ENCODE measurements at regions not wholly inside any gene's neighbourhood (a gene's known extent, or its start where the extent isn't known, plus 50 kb on each side); places are given as distances from the start of the nearest gene placed in this dataset.

- H2BK12ac ChIP-seq (ENCODE audit: low read length), result no peak overlapping the region
- WGBS, 2 donors (ENCODE audit: extremely low coverage in 2 of 2, insufficient read length in 2 of 2, insufficient replicate concordance in 1 of 2), result no CpG with 5 or more reads among the region's 2 CpGs
- H3K27me3 ChIP-seq (ENCODE audit: control insufficient read depth in 3 of 3, insufficient read depth in 3 of 3, low read depth in 1 of 3, low read length in 3 of 3), result no peaks in the 10 kb centered on the region
These were observed 427.4 kb upstream of the JAG1 start for GRCh38 chr20:11101243-11101642.

GRCh38 chr20:11101696-11102095 lies 427.9 kb upstream of the JAG1 start:
- H3K4ac ChIP-seq (ENCODE audit: low read length), result no peak overlapping the region
- WGBS, 2 donors (ENCODE audit: extremely low coverage in 2 of 2, insufficient read length in 2 of 2, insufficient replicate concordance in 1 of 2), result no CpG with 5 or more reads among the region's 7 CpGs
- no peaks in the 10 kb centered on the region for H3K79me1 ChIP-seq (ENCODE audit: low read depth, low read length)
- no peak overlapping the region for H4K8ac ChIP-seq (ENCODE audit: low read depth, low read length)
- H2BK5ac ChIP-seq (ENCODE audit: low read length), result no peak overlapping the region
- H2BK12ac ChIP-seq (ENCODE audit: low read length), result no peak overlapping the region
- no peak overlapping the region for H3K18ac ChIP-seq (ENCODE audit: low read length)
- H3K4me3 ChIP-seq (ENCODE audit: low read length in 2 of 2), result no peak overlapping the region
- no peaks in the 10 kb centered on the region for H3K36me3 ChIP-seq (replicated peaks in 1 of 2; ENCODE audit: control insufficient read depth in 2 of 2, insufficient read depth in 2 of 2, low read length in 2 of 2)
- H3K23ac ChIP-seq (ENCODE audit: low read depth, low read length, poor library complexity), result no peak overlapping the region
- no peaks in the 10 kb centered on the region for H3K4me1 ChIP-seq (ENCODE audit: control insufficient read depth in 2 of 2, insufficient read depth in 1 of 2, low read depth in 1 of 2, low read length in 2 of 2)
- no peak overlapping the region for H2AK5ac ChIP-seq (ENCODE audit: low read depth, low read length)
- no peak overlapping the region for H2BK120ac ChIP-seq (ENCODE audit: low read depth, low read length)
- no peak overlapping the region for H4K91ac ChIP-seq (ENCODE audit: low read depth, low read length, poor library complexity)
- H3K27me3 ChIP-seq (ENCODE audit: control insufficient read depth in 3 of 3, insufficient read depth in 3 of 3, low read depth in 1 of 3, low read length in 3 of 3), result no peaks in the 10 kb centered on the region
- no peaks in the 10 kb centered on the region for H3K9me3 ChIP-seq (replicated peaks in 1 of 2; ENCODE audit: control insufficient read depth in 2 of 2, insufficient read depth in 1 of 2, low read depth in 1 of 2, low read length in 2 of 2)
- H3K14ac ChIP-seq (ENCODE audit: low read length), result no peak overlapping the region
- H3K27ac ChIP-seq (replicated peaks; ENCODE audit: low read length), result no peak overlapping the region
- no peak overlapping the region for H3K9ac ChIP-seq (ENCODE audit: low read depth, low read length, poor library complexity)
- no peak overlapping the region for H3K4me2 ChIP-seq (ENCODE audit: insufficient read depth, low read length, poor library complexity, severe bottlenecking)
- H2BK15ac ChIP-seq (ENCODE audit: low read length), result no peak overlapping the region
- no peak for DNase-seq (ENCODE audit: low spot score)
- H2AFZ ChIP-seq (ENCODE audit: low read length), result no peak overlapping the region

More at GRCh38 chr20:11101243-11101642, 427.4 kb upstream of the JAG1 start:
- H3K4me3 ChIP-seq (ENCODE audit: low read length in 2 of 2), result no peak overlapping the region
- no peak overlapping the region for H4K91ac ChIP-seq (ENCODE audit: low read depth, low read length, poor library complexity)
- H3K27ac ChIP-seq (replicated peaks; ENCODE audit: low read length), result no peak overlapping the region
- no peak overlapping the region for H2BK120ac ChIP-seq (ENCODE audit: low read depth, low read length)
- no peak for DNase-seq (ENCODE audit: low spot score)
- H2AFZ ChIP-seq (ENCODE audit: low read length), result no peak overlapping the region
- no peak overlapping the region for H3K23ac ChIP-seq (ENCODE audit: low read depth, low read length, poor library complexity)
- no peak overlapping the region for H2BK5ac ChIP-seq (ENCODE audit: low read length)
- no peak overlapping the region for H3K4me2 ChIP-seq (ENCODE audit: insufficient read depth, low read length, poor library complexity, severe bottlenecking)
- no peak overlapping the region for H2BK15ac ChIP-seq (ENCODE audit: low read length)
- no peaks in the 10 kb centered on the region for H3K4me1 ChIP-seq (ENCODE audit: control insufficient read depth in 2 of 2, insufficient read depth in 1 of 2, low read depth in 1 of 2, low read length in 2 of 2)
- no peaks in the 10 kb centered on the region for H3K36me3 ChIP-seq (replicated peaks in 1 of 2; ENCODE audit: control insufficient read depth in 2 of 2, insufficient read depth in 2 of 2, low read length in 2 of 2)
- H3K18ac ChIP-seq (ENCODE audit: low read length), result no peak overlapping the region
- H3K14ac ChIP-seq (ENCODE audit: low read length), result no peak overlapping the region
- H3K79me1 ChIP-seq (ENCODE audit: low read depth, low read length), result no peaks in the 10 kb centered on the region
- no peak overlapping the region for H2AK5ac ChIP-seq (ENCODE audit: low read depth, low read length)
- no peak overlapping the region for H3K9ac ChIP-seq (ENCODE audit: low read depth, low read length, poor library complexity)
- H4K8ac ChIP-seq (ENCODE audit: low read depth, low read length), result no peak overlapping the region
- H3K9me3 ChIP-seq (replicated peaks in 1 of 2; ENCODE audit: control insufficient read depth in 2 of 2, insufficient read depth in 1 of 2, low read depth in 1 of 2, low read length in 2 of 2), result no peaks in the 10 kb centered on the region
- H3K4ac ChIP-seq (ENCODE audit: low read length), result no peak overlapping the region

DNA sequence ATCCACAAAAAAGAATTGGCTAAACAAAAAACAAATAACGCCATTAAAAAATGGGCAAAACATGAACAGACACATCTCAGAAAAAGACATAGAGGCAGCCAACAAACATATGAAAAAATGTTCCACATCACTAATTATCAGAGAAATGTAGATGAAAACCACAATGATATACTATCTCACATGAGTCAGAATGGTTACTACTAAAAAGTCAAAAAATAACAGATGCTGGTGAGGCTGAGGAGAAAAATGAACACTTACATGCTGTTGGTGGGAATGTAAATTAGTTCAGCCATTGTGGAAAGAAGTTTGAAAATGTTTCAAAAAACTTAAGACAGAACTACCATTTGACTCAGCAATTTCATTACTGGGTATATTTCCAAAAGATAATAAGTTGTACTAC lies 430.1 kb upstream of the JAG1 start:
- no CpG with 5 or more reads among the region's 1 CpG for WGBS, 2 donors (ENCODE audit: extremely low coverage in 2 of 2, insufficient read length in 2 of 2, insufficient replicate concordance in 1 of 2)
- no peak overlapping the region for H2AK5ac ChIP-seq (ENCODE audit: low read depth, low read length)
- H3K9ac ChIP-seq (ENCODE audit: low read depth, low read length, poor library complexity), result no peak overlapping the region
- no peaks in the 10 kb centered on the region for H3K36me3 ChIP-seq (replicated peaks in 1 of 2; ENCODE audit: control insufficient read depth in 2 of 2, insufficient read depth in 2 of 2, low read length in 2 of 2)
- peaks cover 0 to 3% of the 10 kb centered on the region in 2 donors for H3K4me1 ChIP-seq (ENCODE audit: control insufficient read depth in 2 of 2, insufficient read depth in 1 of 2, low read depth in 1 of 2, low read length in 2 of 2)
- no peak overlapping the region for H4K91ac ChIP-seq (ENCODE audit: low read depth, low read length, poor library complexity)
- no peak overlapping the region for H3K4me3 ChIP-seq (ENCODE audit: low read length in 2 of 2)
- H2BK15ac ChIP-seq (ENCODE audit: low read length), result no peak overlapping the region
- no peak overlapping the region for H2AFZ ChIP-seq (ENCODE audit: low read length)
- no peaks in the 10 kb centered on the region for H3K27me3 ChIP-seq (ENCODE audit: control insufficient read depth in 3 of 3, insufficient read depth in 3 of 3, low read depth in 1 of 3, low read length in 3 of 3)
- no peak overlapping the region for H3K4me2 ChIP-seq (ENCODE audit: insufficient read depth, low read length, poor library complexity, severe bottlenecking)
- no peak overlapping the region for H3K27ac ChIP-seq (replicated peaks; ENCODE audit: low read length)
- H2BK5ac ChIP-seq (ENCODE audit: low read length), result no peak overlapping the region
- H3K79me1 ChIP-seq (ENCODE audit: low read depth, low read length), result no peaks in the 10 kb centered on the region
- no peak overlapping the region for H3K4ac ChIP-seq (ENCODE audit: low read length)
- H3K9me3 ChIP-seq (replicated peaks in 1 of 2; ENCODE audit: control insufficient read depth in 2 of 2, insufficient read depth in 1 of 2, low read depth in 1 of 2, low read length in 2 of 2), result no peaks in the 10 kb centered on the region
- no peak overlapping the region for H2BK12ac ChIP-seq (ENCODE audit: low read length)
- H3K14ac ChIP-seq (ENCODE audit: low read length), result no peak overlapping the region
- DNase-seq (ENCODE audit: low spot score), result no peak
- no peak overlapping the region for H3K18ac ChIP-seq (ENCODE audit: low read length)
- no peak overlapping the region for H4K8ac ChIP-seq (ENCODE audit: low read depth, low read length)
- H3K23ac ChIP-seq (ENCODE audit: low read depth, low read length, poor library complexity), result no peak overlapping the region
- no peak overlapping the region for H2BK120ac ChIP-seq (ENCODE audit: low read depth, low read length)

GRCh38 chr20:11108102-11108810 lies 434.5 kb upstream of the JAG1 start:
- Histone ChIP-seq H3K9me3 (replicated peaks in 1 of 2; ENCODE audit: control insufficient read depth in 2 of 2, insufficient read depth in 1 of 2, low read depth in 1 of 2, low read length in 2 of 2) (no peaks in the 10 kb centered on the region), H3K27me3 (ENCODE audit: control insufficient read depth in 3 of 3, insufficient read depth in 3 of 3, low read depth in 1 of 3, low read length in 3 of 3) (no peaks in the 10 kb centered on the region), H3K4me3 (ENCODE audit: low read length in 2 of 2) (no peak overlapping the region), H3K18ac (ENCODE audit: low read length) (no peak overlapping the region), H2BK120ac (ENCODE audit: low read depth, low read length) (no peak overlapping the region), H2BK5ac (ENCODE audit: low read length) (no peak overlapping the region), H3K23ac (ENCODE audit: low read depth, low read length, poor library complexity) (no peak overlapping the region), H2AK5ac (ENCODE audit: low read depth, low read length) (no peak overlapping the region), H2AFZ (ENCODE audit: low read length) (peak overlapping the region; percentile 28), H3K27ac (replicated peaks; ENCODE audit: low read length) (no peak overlapping the region), H3K9ac (ENCODE audit: low read depth, low read length, poor library complexity) (no peak overlapping the region), H2BK15ac (ENCODE audit: low read length) (no peak overlapping the region), H3K79me1 (ENCODE audit: low read depth, low read length) (no peaks in the 10 kb centered on the region), H3K4me2 (ENCODE audit: insufficient read depth, low read length, poor library complexity, severe bottlenecking) (no peak overlapping the region), H3K4me1 (ENCODE audit: control insufficient read depth in 2 of 2, insufficient read depth in 1 of 2, low read depth in 1 of 2, low read length in 2 of 2) (peaks cover 0 to 3% of the 10 kb centered on the region in 2 donors), H3K4ac (ENCODE audit: low read length) (no peak overlapping the region), H4K8ac (ENCODE audit: low read depth, low read length) (no peak overlapping the region), H3K14ac (ENCODE audit: low read length) (no peak overlapping the region), H2BK12ac (ENCODE audit: low read length) (no peak overlapping the region), H3K36me3 (replicated peaks in 1 of 2; ENCODE audit: control insufficient read depth in 2 of 2, insufficient read depth in 2 of 2, low read length in 2 of 2) (no peaks in the 10 kb centered on the region), H4K91ac (ENCODE audit: low read depth, low read length, poor library complexity) (no peak overlapping the region)
- DNase-seq (ENCODE audit: low spot score), result no peak
- WGBS, 2 donors (ENCODE audit: extremely low coverage in 2 of 2, insufficient read length in 2 of 2, insufficient replicate concordance in 1 of 2), result no CpG with 5 or more reads among the region's 4 CpGs

Measured in neuronal stem cell (in vitro differentiated cells).